ENCODE measurements at regions not wholly inside any gene's neighbourhood (a gene's known extent, or its start where the extent isn't known, plus 50 kb on each side); places are given as distances from the start of the nearest gene placed in this dataset.
"Not testable (repeated sequence)": the region's sequence is repeated elsewhere in the genome, so short reads cannot be mapped to it uniquely, and the experiment has no call there.

DNA sequence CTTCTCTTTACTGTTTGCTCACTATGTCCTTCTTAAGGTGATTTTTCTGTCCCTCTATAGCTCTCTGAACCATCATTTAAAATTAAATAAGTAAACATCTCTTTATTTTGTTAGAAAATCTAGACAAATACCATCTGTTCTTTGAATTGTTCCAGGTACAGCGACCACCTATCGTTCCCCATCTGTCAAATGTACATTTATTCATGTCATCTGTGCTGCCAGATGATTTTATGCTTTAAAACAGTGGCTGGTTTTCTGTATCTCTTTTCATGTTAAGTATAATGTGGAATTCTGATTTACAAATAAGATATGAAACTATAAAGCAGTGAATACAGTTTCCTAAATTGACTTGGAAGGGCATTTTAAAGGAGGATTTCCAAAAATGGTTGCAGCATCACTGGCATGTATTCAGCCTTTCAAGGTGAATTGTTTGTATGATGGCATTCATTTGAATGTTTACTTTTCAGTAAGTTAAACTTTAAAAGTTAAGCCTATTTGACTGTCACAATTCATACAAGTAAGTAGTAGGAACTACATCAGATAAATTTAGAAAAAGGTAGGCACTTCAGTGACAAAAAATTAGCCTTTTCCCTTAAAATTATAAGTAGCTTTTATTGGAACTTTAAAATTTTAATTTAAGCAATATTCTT, 92.6 kb upstream of the CLVS2 start:
- DNase-seq (ENCODE audit: low read depth, low spot score): no peak
- TF ChIP-seq, protein P1, sequence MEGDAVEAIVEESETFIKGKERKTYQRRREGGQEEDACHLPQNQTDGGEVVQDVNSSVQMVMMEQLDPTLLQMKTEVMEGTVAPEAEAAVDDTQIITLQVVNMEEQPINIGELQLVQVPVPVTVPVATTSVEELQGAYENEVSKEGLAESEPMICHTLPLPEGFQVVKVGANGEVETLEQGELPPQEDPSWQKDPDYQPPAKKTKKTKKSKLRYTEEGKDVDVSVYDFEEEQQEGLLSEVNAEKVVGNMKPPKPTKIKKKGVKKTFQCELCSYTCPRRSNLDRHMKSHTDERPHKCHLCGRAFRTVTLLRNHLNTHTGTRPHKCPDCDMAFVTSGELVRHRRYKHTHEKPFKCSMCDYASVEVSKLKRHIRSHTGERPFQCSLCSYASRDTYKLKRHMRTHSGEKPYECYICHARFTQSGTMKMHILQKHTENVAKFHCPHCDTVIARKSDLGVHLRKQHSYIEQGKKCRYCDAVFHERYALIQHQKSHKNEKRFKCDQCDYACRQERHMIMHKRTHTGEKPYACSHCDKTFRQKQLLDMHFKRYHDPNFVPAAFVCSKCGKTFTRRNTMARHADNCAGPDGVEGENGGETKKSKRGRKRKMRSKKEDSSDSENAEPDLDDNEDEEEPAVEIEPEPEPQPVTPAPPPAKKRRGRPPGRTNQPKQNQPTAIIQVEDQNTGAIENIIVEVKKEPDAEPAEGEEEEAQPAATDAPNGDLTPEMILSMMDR (IDR thresholded peaks at IDR 0.05; ENCODE audit: low read depth, low read length): no peak
- in situ Hi-C loops (cut with HindIII; ENCODE audit: low sequenced_read_pairs): no loop called here
- no peak overlapping the region for H3K4me3 ChIP-seq (ENCODE audit: low read depth, low read length)

DNA sequence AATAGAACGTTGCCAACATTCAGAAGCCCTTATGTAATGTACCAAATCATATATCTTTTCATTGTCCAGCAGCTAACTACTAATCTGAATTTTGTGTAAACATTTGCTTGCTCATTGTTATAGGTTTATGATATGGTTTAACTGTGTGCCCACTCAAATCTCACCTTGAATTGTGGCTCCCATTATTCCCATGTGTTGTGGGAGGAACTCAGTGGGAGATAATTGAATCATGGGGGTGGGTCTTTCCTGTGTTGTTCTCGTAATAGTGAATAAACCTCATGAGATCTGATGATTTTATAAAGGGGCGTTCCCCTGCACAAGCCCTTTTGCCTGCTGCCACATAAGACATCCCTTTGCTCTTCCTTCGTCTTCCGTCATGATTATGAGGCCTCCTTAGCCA, 91.9 kb upstream of the CLVS2 start:
- in situ Hi-C loops (cut with HindIII; ENCODE audit: low sequenced_read_pairs): no loop called here
- DNase-seq (ENCODE audit: low read depth, low spot score): no peak
- TF ChIP-seq, protein P1 (IDR thresholded peaks at IDR 0.05; ENCODE audit: low read depth, low read length): no peak
- H3K4me3 ChIP-seq (ENCODE audit: low read depth, low read length): no peak overlapping the region

DNA sequence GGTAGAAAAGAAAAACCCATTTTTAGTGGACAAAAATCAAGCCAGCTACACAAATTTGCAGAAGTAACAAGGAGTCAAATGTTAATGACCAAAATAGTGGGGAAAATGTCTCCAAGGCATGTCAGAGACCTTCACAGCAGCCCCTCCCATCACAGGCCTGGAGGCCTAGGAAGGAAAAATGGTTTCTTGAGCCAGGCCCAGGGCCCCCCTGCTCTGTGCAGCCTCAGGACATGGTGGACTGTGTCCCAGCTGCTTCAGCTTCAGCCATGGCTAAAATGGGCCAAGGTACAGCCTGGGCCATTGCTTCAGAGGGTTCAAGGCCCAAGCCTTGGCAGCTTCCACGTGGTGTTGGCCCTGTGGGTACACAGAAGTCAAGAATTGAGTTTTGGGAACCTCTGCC, 82.5 kb upstream of the CLVS2 start:
- in situ Hi-C loops (cut with HindIII; ENCODE audit: low sequenced_read_pairs): no loop called here
- TF ChIP-seq, protein P1 (IDR thresholded peaks at IDR 0.05; ENCODE audit: low read depth, low read length): no peak
- no peak overlapping the region for H3K4me3 ChIP-seq (ENCODE audit: low read depth, low read length)
- no peak for DNase-seq (ENCODE audit: low read depth, low spot score)

DNA sequence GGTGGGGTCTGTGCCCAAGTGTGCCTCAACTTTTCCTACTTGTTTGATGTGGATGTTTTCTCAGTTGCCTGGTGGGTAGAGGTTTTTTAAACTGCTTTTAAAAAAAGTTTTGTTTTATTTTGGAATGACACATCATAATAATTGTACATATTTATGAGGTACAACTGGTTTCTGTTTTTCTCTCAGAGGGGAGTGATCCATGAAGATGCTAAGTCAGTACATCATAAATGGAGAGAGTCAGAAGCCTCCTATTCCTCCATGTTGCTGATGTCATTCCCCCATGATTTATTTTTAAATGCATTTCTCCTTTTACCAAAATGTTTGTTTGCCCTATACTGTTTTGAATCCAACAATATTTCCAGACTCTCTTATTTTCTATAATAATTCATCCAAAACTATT, 77.3 kb upstream of the CLVS2 start:
- TF ChIP-seq, protein P1 (IDR thresholded peaks at IDR 0.05; ENCODE audit: low read depth, low read length): no peak
- in situ Hi-C loops (cut with HindIII; ENCODE audit: low sequenced_read_pairs): no loop called here
- H3K4me3 ChIP-seq (ENCODE audit: low read depth, low read length): no peak overlapping the region
- DNase-seq (ENCODE audit: low read depth, low spot score): no peak

DNA sequence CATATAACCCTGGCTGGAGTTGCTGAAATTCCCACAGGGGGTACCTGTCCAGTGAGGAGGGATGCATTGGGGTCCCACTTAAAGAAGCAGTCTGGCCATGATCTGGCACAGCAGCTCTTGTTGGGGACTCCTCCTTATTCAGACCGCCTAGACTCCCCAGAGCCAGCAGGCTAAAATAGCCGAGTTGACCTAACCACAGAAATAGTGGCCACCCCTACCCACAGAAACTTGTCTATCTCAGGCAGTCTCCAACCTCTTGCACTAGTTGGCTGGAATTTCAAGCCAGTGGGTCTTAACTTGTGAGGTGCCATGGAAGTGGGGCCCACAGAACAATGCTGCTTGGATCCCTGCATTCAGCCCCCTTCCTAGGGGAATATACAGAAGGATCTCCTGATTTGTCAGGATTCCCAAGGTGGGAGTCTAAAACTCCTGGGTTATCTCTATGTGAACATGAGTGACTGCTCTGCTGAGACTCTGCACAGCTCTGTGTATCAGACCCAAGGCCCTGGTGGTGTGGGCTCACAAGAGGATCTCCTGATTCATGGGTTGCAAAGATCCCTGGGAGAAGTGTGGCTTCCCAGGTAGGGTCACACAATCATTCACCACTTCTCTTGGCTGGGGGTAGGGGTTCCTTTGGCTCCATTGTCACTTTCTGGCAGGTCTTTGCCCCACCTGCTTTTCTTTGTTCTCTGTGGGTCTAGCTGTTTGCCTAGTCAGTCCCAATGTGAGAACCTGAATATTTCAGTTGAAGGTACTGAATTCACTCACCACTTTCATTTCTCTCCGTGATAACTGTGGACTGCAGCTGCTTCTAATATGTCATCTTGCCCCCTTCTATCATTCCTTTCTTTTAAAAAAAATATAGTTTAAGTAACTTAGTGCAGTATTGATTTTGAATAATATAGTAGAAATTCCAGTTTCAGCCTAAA, 65.5 kb upstream of the CLVS2 start:
- no peak overlapping the region for H3K4me3 ChIP-seq (ENCODE audit: low read depth, low read length)
- in situ Hi-C loops (cut with HindIII; ENCODE audit: low sequenced_read_pairs): no loop called here
- TF ChIP-seq, protein P1 (IDR thresholded peaks at IDR 0.05; ENCODE audit: low read depth, low read length): no peak
- DNase-seq (ENCODE audit: low read depth, low spot score): no peak

DNA sequence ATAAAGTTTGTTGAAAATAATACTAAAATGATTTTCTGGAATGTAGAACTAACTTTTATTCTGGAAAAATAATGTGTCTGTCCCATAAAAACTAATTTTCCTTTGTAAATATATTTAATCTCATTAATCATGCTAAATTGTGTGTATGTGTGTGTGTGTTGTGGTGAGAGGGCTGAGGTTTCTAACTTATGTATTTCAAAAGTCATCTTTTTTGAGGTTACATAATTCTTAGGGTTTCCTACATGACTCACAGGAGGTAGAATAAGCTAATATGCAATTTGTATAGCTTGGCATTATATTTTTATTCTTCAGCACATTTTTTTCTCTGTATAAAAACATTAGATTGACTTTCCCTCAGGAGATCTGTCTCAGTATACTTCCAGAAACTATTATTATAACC, 64.1 kb upstream of the CLVS2 start:
- TF ChIP-seq, protein P1 (IDR thresholded peaks at IDR 0.05; ENCODE audit: low read depth, low read length): no peak
- in situ Hi-C loops (cut with HindIII; ENCODE audit: low sequenced_read_pairs): no loop called here

DNA sequence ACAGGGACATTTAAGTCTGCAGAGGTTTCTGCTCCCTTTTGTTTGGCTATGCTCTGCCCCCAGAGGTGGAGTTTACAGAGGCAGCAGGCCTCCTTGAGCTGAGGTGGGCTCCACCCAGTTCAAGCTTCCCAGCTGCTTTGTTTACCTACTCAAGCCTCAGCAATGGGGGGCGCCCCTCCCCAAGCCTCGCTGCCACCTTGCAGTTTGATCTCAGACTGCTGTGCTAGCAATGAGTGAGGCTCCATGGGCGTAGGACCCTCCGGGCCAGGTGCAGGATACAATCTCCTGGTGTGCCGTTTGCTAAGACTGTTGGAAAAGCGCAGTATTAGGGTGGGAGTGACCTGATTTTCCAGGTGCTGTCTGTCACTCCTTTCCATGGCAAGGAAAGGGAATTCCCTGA, 51.1 kb upstream of the CLVS2 start:
- in situ Hi-C loops (cut with HindIII; ENCODE audit: low sequenced_read_pairs): not testable (repeated sequence)

More for the DNA sequence above, 64.1 kb upstream of the CLVS2 start:
- DNase-seq (ENCODE audit: low read depth, low spot score): no peak
- H3K4me3 ChIP-seq (ENCODE audit: low read depth, low read length): no peak overlapping the region

More for the DNA sequence above, 51.1 kb upstream of the CLVS2 start:
- DNase-seq (ENCODE audit: low read depth, low spot score); H3K4me3 ChIP-seq (ENCODE audit: low read depth, low read length): not testable (repeated sequence)
